Cardiac fibroblast (primary cell): ENCODE measurements at regions not wholly inside any gene's neighbourhood (a gene's known extent, or its start where the extent isn't known, plus 50 kb on each side); places are given as distances from the start of the nearest gene placed in this dataset.
"Not testable (repeated sequence)": the region's sequence is repeated elsewhere in the genome, so short reads cannot be mapped to it uniquely, and the experiment has no call there.

ENCODE experiments used
- DNase-seq, 2 donors: peaks; one replicate each; pipeline versions ENCODE4 v3.0.0 to v3.0.0-alpha.2; 2010; ENCODE audit warnings: low read depth in 2 of 2
- H3K4me3 ChIP-seq, 2 donors: replicated peaks in 1 of 2; 1 replicate in 1 of 2; 2 replicates in 1 of 2; pipeline ENCODE4 v1.5.1; 2011; ENCODE audit warnings: low read depth in 2 of 2, low read length in 2 of 2, mild to moderate bottlenecking in 2 of 2, moderate library complexity in 1 of 2
- TF ChIP-seq, protein P1 (sequence below): IDR thresholded peaks from one replicate; pipeline ENCODE4 v1.5.1; 2011; ENCODE audit warnings: low read depth, mild to moderate bottlenecking, low read length, inconsistent platforms

DNA sequence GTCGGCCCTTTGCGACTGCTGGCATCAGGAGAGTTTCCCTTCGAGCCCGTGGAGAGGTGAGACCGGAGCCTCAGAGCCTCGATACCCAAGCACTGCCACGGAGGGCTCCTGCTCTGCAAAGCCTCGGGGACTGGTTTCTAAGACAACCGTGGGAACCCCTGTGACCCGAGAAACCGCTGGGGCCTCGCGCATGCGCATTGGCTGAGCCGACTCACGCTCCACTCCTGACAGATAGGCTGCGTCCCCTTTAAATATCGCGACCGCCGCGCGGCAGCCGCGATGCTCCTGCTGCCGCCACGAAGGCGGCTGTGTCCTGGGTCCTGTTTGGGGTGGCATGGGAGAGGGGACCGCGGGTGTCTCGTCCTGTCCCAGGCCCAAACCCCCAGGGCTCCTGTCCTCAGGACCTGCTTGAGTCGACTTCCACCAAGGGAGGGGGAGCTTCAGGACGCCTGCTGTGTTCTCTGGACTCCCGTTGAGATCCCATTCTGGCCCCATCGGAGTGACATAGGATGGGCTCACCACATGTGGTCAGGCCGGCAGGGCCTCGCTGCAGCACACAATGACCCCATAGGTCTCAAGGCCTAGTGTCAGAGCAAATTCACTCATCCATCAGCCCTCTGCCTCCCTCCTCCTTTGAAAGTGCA lies 701.7 kb upstream of the TPTE start:
- not testable (repeated sequence) for DNase-seq

GRCh38 chr21:9820579-9820978 lies 700.8 kb upstream of the TPTE start:
- H3K4me3 ChIP-seq, DNase-seq: not testable (repeated sequence)

More for the DNA sequence above, 701.7 kb upstream of the TPTE start:
- not testable (repeated sequence) for H3K4me3 ChIP-seq

DNA sequence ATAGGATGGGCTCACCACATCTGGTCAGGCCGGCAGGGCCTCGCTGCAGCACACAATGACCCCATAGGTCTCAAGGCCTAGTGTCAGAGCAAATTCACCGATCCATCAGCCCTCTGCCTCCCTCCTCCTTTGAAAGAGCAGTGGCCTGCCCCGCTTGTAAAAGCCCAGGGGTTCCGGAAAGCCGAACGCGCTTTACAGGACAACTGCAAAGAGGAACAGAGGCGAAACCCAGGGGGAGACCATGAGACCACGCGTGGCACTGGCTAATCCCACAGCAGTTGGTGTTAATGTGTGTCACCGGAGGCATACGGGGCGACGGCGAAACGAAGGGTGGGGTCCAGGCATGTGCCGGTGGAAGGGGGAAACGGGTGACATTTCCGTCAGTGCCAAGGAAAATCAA lies 699.9 kb upstream of the TPTE start:
- not testable (repeated sequence) for H3K4me3 ChIP-seq, DNase-seq

DNA sequence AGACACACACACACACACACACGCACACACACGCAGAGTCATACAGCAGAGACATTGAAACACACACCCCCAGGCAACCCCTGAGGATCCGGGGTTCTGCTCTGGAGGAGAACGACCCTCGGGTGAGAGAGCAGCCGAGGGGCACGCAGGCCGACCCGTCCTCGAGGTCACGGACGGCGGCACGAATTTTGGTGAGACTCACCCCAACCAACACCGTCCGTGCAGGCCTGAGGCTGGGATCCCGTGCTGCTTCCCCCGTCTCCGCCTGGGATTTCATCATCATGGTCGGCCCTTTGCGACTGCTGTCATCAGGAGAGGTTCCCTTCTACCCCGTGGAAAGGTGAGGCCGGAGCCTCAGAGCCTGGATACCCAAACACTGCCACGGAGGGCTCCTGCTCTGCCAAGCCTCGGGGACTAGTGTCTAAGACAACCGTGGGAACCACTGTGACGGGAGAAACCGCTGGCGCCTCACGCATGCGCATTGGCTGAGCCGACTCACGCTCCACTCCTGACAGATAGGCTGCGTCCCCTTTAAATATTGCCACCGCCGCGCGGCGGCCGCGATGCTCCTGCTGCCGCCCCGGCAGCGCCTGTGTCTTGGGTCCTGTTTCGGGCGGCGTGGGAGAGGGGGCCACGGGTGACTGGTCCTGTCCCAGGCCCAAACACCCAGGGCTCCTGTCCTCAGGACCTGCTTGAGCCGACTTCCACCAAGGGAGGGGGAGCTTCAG lies 699.1 kb upstream of the TPTE start:
- H3K4me3 ChIP-seq, DNase-seq: not testable (repeated sequence)

GRCh38 chr21:9823197-9824157 lies 697.9 kb upstream of the TPTE start:
- H3K4me3 ChIP-seq, DNase-seq: not testable (repeated sequence)

DNA sequence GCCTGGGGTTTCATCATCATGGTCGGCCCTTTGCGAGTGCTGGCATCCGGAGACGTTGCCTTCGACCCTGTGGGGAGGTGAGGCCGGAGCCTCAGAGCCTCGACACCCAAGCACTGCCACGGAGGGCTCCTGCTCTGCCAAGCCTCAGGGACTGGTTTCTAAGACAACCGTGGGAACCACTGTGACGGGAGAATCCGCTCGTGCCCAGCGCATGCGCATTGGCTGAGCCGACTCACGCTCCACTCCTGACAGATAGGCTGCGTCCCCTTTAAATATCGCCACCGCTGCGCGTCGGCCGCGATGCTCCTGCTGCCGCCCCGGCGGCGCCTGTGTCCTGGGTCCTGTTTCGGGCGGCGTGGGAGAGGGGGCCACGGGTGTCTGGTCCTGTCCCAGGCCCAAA lies 690.6 kb upstream of the TPTE start:
- H3K4me3 ChIP-seq = not testable (repeated sequence)

DNA sequence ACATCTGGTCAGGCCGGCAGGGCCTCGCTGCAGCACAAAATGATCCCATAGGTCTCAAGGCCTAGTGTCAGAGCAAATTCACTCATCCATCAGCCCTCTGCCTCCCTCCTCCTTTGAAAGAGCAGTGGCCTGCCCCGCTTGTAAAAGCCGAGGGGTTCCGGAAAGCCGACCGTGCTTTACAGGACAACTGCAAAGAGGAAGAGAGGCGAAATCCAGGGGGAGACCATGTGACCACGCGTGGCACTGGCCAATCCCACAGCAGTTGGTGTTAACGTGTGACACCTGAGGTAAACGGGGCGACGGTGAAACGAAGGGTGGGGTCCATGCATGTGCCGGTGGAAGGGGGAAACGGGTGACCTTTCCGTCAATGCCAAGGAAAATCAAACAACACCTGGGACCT lies 688.6 kb upstream of the TPTE start:
- not testable (repeated sequence) for H3K4me3 ChIP-seq, DNase-seq

More for the DNA sequence above, 690.6 kb upstream of the TPTE start:
- not testable (repeated sequence) for DNase-seq

DNA sequence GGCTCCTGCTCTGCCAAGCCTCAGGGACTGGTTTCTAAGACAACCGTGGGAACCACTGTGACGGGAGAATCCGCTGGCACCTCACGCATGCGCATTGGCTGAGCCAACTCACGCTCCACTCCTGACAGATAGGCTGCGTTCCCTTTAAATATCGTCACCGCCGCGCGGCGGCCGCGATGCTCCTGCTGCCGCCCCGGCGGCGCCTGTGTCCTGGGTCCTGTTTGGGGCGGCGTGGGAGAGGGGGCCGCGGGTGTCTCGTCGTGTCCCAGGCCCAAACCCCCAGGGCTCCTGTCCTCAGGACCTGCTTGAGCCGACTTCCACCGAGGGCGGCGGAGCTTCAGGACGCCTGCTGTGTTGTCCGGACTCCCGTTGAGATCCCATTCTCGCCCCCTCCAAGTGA lies 684.8 kb upstream of the TPTE start:
- not testable (repeated sequence) for DNase-seq, H3K4me3 ChIP-seq

DNA sequence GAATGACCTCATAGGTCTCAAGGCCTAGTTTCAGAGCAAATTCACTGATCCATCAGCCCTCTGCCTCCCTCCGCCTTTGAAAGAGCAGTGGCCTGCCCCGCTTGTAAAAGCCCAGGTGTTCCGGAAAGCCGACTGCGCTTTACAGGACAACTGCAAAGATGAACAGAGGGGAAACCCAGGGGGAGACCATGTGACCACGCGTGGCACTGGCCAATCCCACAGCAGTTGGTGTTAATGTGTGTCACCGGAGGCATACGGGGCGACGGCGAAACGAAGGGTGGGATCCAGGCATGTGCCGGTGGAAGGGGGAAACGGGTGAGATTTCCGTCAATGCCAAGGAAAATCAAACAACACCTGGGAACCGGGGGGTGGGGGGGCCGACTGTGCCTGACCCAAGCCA lies 684.4 kb upstream of the TPTE start:
- DNase-seq, H3K4me3 ChIP-seq: not testable (repeated sequence)

DNA sequence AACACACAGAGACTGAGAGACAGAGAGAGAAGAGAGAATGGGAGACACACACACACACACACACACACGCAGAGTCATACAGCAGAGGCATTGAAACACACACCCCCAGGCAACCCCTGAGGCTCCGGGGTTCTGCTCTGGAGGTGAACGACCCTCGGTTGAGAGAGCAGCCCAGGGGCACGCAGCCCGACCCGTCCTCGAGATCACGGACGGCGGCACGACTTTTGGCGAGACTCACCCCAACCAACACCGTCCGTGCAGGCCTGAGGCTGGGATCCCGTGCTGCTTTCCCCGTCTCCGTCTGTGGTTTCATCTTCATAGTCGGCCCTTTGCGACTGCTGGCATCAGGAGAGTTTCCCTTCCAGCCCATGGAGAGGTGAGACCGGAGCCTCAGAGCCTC lies 683.9 kb upstream of the TPTE start:
- H3K4me3 ChIP-seq, DNase-seq: not testable (repeated sequence)

DNA sequence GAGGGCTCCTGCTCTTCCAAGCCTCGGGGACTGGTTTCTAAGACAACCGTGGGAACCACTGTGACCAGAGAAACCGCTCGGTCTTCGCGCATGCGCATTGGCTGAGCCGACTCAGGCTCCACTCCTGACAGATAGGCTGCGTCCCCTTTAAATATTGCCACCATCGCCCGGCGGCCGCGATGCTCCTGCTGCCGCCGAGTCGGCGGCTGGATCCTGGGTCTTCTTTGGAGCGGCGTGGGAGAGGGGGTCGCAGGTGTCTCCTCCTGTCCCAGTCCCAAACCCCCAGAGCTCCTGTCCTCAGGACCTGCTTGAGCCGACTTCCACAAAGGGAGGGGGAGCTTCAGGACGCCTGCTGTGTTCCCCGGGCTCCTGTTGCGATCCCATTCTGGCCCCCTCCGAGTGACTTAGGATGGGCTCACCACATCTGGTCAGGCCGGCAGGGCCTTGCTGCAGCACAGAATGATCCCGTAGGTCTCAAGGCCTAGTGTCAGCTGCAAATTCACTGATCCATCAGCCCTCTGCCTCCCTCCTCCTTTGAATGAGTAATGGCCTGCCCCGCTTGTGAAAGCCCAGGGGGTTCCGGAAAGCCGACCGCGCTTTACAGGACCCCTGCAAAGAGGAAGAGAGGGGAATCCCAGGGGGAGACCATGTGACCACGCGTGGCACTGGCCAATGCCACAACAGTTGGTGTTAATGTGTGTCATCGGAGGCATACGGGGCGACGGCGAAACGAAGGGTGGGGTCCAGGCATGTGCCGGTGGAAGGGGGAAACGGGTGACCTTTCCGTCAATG lies 683.2 kb upstream of the TPTE start:
- no peak for DNase-seq
- TF ChIP-seq, protein P1, sequence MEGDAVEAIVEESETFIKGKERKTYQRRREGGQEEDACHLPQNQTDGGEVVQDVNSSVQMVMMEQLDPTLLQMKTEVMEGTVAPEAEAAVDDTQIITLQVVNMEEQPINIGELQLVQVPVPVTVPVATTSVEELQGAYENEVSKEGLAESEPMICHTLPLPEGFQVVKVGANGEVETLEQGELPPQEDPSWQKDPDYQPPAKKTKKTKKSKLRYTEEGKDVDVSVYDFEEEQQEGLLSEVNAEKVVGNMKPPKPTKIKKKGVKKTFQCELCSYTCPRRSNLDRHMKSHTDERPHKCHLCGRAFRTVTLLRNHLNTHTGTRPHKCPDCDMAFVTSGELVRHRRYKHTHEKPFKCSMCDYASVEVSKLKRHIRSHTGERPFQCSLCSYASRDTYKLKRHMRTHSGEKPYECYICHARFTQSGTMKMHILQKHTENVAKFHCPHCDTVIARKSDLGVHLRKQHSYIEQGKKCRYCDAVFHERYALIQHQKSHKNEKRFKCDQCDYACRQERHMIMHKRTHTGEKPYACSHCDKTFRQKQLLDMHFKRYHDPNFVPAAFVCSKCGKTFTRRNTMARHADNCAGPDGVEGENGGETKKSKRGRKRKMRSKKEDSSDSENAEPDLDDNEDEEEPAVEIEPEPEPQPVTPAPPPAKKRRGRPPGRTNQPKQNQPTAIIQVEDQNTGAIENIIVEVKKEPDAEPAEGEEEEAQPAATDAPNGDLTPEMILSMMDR = no peak
- H3K4me3 ChIP-seq = no peak overlapping the region
